SJCRH30 (cell line): ENCODE measurements at regions not wholly inside any gene's neighbourhood (a gene's known extent, or its start where the extent isn't known, plus 50 kb on each side); places are given as distances from the start of the nearest gene placed in this dataset.
"Not testable (repeated sequence)": the region's sequence is repeated elsewhere in the genome, so short reads cannot be mapped to it uniquely, and the experiment has no call there.

Source experiments
- DNase-seq, 2 experiments: peaks; one replicate each; pipeline ENCODE4 v3.0.0-alpha.2; 2015 to 2020
- H3K27ac ChIP-seq: fragments of 250-450 bp; sonication (Bioruptor Pico); 2 replicates; pipeline ENCODE4 v1.5.1; 2020; ENCODE audit warnings: mild to moderate bottlenecking, moderate library complexity
- H3K27me3 ChIP-seq: fragments of 250-450 bp; sonication (Bioruptor Pico); 2 replicates; pipeline ENCODE4 v1.5.1; 2020; ENCODE audit warnings: mild to moderate bottlenecking, moderate library complexity
- H3K36me3 ChIP-seq: fragments of 250-450 bp; sonication (Bioruptor Pico); 2 replicates; pipeline ENCODE4 v1.5.1; 2020; ENCODE audit warnings: mild to moderate bottlenecking, moderate library complexity
- H3K4me1 ChIP-seq: fragments of 250-450 bp; sonication (Bioruptor Pico); 2 replicates; pipeline ENCODE4 v1.5.1; 2020; ENCODE audit warnings: mild to moderate bottlenecking, moderate library complexity
- H3K4me3 ChIP-seq: fragments of 250-450 bp; sonication (Bioruptor Pico); 2 replicates; pipeline ENCODE4 v1.5.1; 2020; ENCODE audit warnings: mild to moderate bottlenecking, moderate library complexity
- H3K9me3 ChIP-seq: fragments of 250-450 bp; sonication (Bioruptor Pico); replicated peaks from 2 replicates; pipeline ENCODE4 v1.5.1; 2020; ENCODE audit warnings: mild to moderate bottlenecking, moderate library complexity

GRCh38 chr1:148391323-148391722 is 91.8 kb downstream of the PPIAL4G start:
- not testable (repeated sequence) for H3K27me3 ChIP-seq, H3K4me1 ChIP-seq, H3K9me3 ChIP-seq, H3K4me3 ChIP-seq, DNase-seq, H3K36me3 ChIP-seq, H3K27ac ChIP-seq

DNA sequence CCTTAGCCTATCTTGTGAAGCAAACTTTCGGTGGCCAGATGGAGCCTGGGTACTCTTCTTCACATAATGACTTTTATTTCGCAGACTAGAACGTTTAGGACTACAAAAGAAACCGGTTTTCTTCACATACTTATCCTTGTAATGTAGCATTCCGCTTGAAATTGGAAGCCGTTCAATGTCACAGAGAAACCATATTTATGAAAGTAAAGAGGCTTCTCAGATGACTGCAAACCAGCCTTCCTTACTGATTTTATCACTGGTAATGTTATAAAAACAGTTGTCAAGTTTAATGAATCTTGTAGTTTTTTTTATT is 94.1 kb downstream of the PPIAL4G start:
- DNase-seq: no peak
- Histone ChIP-seq H3K9me3 (no peaks in the 10 kb centered on the region), H3K4me1 (no peaks in the 10 kb centered on the region), H3K27ac (no peak overlapping the region), H3K4me3 (no peak overlapping the region), H3K27me3 (no peaks in the 10 kb centered on the region), H3K36me3 (no peaks in the 10 kb centered on the region)

DNA sequence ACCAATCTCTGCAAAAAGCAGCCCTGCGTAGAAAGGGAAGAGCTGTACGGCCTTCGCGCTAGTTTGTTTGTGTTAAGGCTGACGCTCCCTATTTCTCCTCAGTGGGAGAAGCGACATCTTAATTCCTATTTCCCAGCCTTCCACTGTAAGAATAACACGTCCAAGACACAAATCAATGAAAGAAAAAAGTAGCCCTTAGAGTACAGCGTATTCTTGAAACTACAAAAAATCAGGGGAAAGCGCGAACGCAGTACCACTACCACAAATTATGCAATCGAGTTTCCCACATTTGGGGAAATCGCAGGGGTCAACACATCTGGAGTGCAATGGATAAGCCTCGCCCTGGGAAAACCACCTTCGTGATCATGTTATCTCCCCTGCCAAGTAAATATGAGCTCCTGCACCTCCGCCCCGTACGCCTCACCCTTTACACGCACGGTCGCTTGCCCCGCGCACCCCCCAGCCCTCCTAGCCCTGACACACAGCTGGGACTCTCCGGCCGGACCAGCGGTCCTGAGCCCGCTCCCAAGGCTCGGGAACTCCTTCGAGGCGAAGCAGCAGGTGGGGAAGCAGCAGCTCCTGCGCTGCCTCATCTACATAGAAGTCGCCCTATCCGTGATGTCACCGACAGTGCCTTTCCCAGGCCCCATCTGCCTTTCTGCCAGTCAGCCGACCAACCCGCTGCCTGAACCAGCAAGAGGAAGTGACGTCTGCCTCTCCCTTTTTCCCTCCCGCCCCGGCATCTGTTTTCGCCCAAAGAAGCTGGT is 94.7 kb downstream of the PPIAL4G start:
- no peak for DNase-seq
- Histone ChIP-seq H3K27me3 (no peaks in the 10 kb centered on the region), H3K4me3 (no peak overlapping the region), H3K9me3 (no peaks in the 10 kb centered on the region), H3K27ac (no peak overlapping the region), H3K4me1 (no peaks in the 10 kb centered on the region), H3K36me3 (no peaks in the 10 kb centered on the region)

- not testable (repeated sequence) for DNase-seq, H3K4me3 ChIP-seq, H3K27ac ChIP-seq
These were observed 95.2 kb downstream of the PPIAL4G start for GRCh38 chr1:148387949-148388259.

GRCh38 chr1:148387122-148387948 is 95.8 kb downstream of the PPIAL4G start:
- H3K4me3 ChIP-seq, H3K9me3 ChIP-seq, H3K27ac ChIP-seq, H3K4me1 ChIP-seq, H3K36me3 ChIP-seq, H3K27me3 ChIP-seq: not testable (repeated sequence)
- DNase-seq: peak in 1 of 2 experiments; percentile 15

More at GRCh38 chr1:148387949-148388259, 95.2 kb downstream of the PPIAL4G start:
- H3K9me3 ChIP-seq, H3K27me3 ChIP-seq, H3K36me3 ChIP-seq, H3K4me1 ChIP-seq: not testable (repeated sequence)

DNA sequence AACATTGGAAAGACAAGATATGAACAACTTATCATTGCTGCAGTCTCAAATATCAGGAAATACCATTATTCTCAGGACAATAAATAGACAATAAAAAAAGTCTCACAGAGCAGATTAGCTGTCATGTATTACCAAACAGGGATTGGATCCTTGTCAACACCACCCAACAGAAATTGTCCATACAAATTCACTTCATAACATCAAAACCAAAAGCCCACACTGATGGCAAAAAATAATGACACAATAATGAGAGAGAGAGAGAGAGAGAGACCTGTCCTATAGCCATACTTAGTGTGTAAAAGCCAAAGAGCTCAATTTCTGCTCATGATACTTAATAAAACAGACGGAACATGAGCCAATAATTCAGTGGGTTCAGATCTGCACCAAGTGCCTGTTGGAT is 96.5 kb downstream of the PPIAL4G start:
- no peaks in the 10 kb centered on the region for H3K36me3 ChIP-seq
- no peaks in the 10 kb centered on the region for H3K4me1 ChIP-seq
- no peaks in the 10 kb centered on the region for H3K27me3 ChIP-seq
- DNase-seq: no peak
- no peak overlapping the region for H3K4me3 ChIP-seq
- H3K27ac ChIP-seq: no peak overlapping the region
- no peaks in the 10 kb centered on the region for H3K9me3 ChIP-seq

- not testable (repeated sequence) for H3K4me3 ChIP-seq, H3K36me3 ChIP-seq, H3K9me3 ChIP-seq, H3K27me3 ChIP-seq, H3K4me1 ChIP-seq, DNase-seq, H3K27ac ChIP-seq
These were observed 97.1 kb downstream of the PPIAL4G start for GRCh38 chr1:148386031-148386398.

DNA sequence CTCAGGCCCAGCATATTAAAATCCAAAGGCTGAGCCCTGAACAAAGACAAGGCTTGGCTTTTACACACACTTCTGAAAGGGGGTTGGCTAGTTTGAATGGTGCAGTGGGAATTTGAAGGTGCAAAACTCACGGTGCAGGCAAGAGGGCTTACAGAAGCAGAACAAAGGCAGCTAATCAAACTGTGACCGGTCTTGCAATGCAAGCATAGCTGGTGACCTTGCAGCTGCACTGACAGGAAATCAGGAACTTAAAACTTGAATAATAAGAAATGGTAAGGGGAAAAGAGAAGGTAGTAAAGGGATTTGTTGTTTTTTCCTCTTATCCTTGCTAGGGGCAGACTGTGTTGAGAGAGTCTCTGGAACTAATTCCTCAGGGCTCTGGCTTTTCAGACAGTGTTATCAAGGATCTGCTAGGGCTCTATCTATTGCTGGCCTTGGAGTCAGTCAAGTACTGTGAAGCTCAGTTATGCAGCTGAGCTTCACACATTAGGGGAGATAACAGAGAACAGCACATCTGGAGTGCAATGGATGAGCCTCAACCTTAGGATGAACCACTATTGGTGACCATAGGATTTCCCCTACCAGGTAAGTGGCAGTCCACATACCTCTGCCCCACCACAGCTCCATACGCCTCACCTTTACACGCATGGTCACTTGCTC is 97.6 kb downstream of the PPIAL4G start:
- H3K27me3 ChIP-seq: no peaks in the 10 kb centered on the region
- H3K27ac ChIP-seq: no peak overlapping the region
- H3K4me1 ChIP-seq: no peaks in the 10 kb centered on the region
- no peaks in the 10 kb centered on the region for H3K9me3 ChIP-seq
- DNase-seq: no peak
- no peaks in the 10 kb centered on the region for H3K36me3 ChIP-seq
- H3K4me3 ChIP-seq: no peak overlapping the region

GRCh38 chr1:148383966-148384365 is 99.1 kb downstream of the PPIAL4G start:
- DNase-seq: no peak
- no peaks in the 10 kb centered on the region for H3K36me3 ChIP-seq

GRCh38 chr1:148379697-148380096 is 103.4 kb downstream of the PPIAL4G start:
- H3K4me1 ChIP-seq: no peaks in the 10 kb centered on the region
- no peak for DNase-seq
- no peaks in the 10 kb centered on the region for H3K27me3 ChIP-seq
- H3K36me3 ChIP-seq: no peaks in the 10 kb centered on the region
- no peak overlapping the region for H3K27ac ChIP-seq
- H3K4me3 ChIP-seq: no peak overlapping the region
- H3K9me3 ChIP-seq: no peaks in the 10 kb centered on the region

More at GRCh38 chr1:148383966-148384365, 99.1 kb downstream of the PPIAL4G start:
- Histone ChIP-seq H3K27me3 (no peaks in the 10 kb centered on the region), H3K27ac (no peak overlapping the region), H3K4me3 (no peak overlapping the region), H3K9me3 (no peaks in the 10 kb centered on the region), H3K4me1 (no peaks in the 10 kb centered on the region)

GRCh38 chr1:148379170-148379500 is 104.0 kb downstream of the PPIAL4G start:
- DNase-seq: no peak
- H3K27me3 ChIP-seq: no peaks in the 10 kb centered on the region
- H3K9me3 ChIP-seq: no peaks in the 10 kb centered on the region
- H3K4me3 ChIP-seq: no peak overlapping the region
- H3K27ac ChIP-seq: no peak overlapping the region
- H3K36me3 ChIP-seq: no peaks in the 10 kb centered on the region
- no peaks in the 10 kb centered on the region for H3K4me1 ChIP-seq

- not testable (repeated sequence) for H3K4me3 ChIP-seq, H3K4me1 ChIP-seq, H3K9me3 ChIP-seq, H3K36me3 ChIP-seq, H3K27ac ChIP-seq, H3K27me3 ChIP-seq, DNase-seq
These were observed 105.1 kb downstream of the PPIAL4G start for GRCh38 chr1:148377992-148378391.

DNA sequence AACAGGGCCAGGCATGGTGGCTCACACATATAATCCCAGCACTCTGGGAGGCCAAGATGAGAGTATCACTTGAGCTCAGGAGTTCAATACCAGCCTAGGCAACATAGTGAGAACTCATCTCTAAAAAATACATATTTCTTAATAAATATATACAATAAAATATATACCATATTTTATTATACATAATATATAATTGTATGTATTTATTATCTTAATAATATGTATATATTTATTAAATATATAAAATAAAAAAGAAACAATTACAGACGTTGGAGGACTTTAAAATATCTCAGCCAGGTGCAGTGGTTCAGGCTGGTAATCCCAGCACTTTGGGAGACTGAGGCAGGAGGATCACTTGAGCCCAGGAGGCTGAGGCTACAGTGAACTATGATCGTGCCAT is 106.1 kb downstream of the PPIAL4G start:
- H3K4me3 ChIP-seq, H3K36me3 ChIP-seq, H3K4me1 ChIP-seq, DNase-seq, H3K27ac ChIP-seq, H3K9me3 ChIP-seq, H3K27me3 ChIP-seq: not testable (repeated sequence)

DNA sequence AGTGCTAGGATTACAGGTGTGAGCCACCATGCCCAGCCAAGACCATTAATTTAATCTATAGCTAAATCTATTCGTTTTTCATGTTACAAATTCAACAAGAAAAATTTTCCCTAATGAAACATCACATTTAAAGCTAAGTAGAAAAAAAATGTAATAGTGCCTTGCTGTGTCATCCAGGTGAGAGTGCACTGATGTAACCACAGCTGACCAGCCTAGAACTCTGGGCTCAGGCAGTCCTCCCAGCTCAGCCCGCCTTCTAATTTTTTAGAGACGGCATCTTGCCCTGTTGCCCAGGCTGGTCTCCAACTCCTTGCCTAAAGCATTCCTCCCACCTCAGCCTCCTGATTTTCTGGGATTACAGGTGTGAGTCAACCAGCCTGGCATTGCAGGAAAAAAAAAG is 109.0 kb downstream of the PPIAL4G start:
- H3K9me3 ChIP-seq: no peaks in the 10 kb centered on the region
- H3K4me3 ChIP-seq: no peak overlapping the region
- H3K4me1 ChIP-seq: no peaks in the 10 kb centered on the region
- no peaks in the 10 kb centered on the region for H3K27me3 ChIP-seq
- no peak overlapping the region for H3K27ac ChIP-seq
- H3K36me3 ChIP-seq: no peaks in the 10 kb centered on the region
- DNase-seq: no peak

- Histone ChIP-seq H3K27me3 (no peaks in the 10 kb centered on the region), H3K9me3 (no peaks in the 10 kb centered on the region), H3K36me3 (no peaks in the 10 kb centered on the region), H3K27ac (no peak overlapping the region), H3K4me1 (no peaks in the 10 kb centered on the region), H3K4me3 (no peak overlapping the region)
- DNase-seq: no peak
These were observed 109.7 kb downstream of the PPIAL4G start for GRCh38 chr1:148373192-148373925.
